ENCODE measurements at regions not wholly inside any gene's neighbourhood (a gene's known extent, or its start where the extent isn't known, plus 50 kb on each side); places are given as distances from the start of the nearest gene placed in this dataset.
"Not testable (repeated sequence)": the region's sequence is repeated elsewhere in the genome, so short reads cannot be mapped to it uniquely, and the experiment has no call there.

DNA sequence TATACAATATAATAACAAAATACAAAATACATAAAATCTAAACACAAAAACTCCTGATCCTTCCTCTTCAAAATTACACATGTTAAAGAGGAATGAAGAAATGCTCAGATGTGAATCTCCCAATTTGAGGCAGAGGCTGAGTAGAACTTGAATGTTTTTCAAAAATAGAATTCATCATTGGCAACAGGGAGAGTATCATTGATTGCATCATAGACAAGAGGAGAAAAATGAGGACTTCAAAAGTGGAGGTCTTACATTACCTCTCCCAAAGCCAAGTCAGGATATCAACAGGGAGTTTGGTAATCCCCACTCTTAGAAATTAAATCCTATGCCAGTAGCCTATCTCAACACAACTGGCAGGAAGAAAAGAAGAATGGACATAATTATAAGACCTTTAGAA lies 2023.9 kb upstream of the CELF4 start:
- no peaks in the 10 kb centered on the region for H3K27me3 ChIP-seq
- no peaks in the 10 kb centered on the region for H3K9me3 ChIP-seq
- DNase-seq, result no peak
- no peak overlapping the region for H3K4me3 ChIP-seq
- no peak for TF ChIP-seq POLR2A (IDR thresholded peaks at IDR 0.05)
- TF ChIP-seq, protein P1, sequence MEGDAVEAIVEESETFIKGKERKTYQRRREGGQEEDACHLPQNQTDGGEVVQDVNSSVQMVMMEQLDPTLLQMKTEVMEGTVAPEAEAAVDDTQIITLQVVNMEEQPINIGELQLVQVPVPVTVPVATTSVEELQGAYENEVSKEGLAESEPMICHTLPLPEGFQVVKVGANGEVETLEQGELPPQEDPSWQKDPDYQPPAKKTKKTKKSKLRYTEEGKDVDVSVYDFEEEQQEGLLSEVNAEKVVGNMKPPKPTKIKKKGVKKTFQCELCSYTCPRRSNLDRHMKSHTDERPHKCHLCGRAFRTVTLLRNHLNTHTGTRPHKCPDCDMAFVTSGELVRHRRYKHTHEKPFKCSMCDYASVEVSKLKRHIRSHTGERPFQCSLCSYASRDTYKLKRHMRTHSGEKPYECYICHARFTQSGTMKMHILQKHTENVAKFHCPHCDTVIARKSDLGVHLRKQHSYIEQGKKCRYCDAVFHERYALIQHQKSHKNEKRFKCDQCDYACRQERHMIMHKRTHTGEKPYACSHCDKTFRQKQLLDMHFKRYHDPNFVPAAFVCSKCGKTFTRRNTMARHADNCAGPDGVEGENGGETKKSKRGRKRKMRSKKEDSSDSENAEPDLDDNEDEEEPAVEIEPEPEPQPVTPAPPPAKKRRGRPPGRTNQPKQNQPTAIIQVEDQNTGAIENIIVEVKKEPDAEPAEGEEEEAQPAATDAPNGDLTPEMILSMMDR (IDR thresholded peaks at IDR 0.05), result no peak
- H3K4me1 ChIP-seq, result no peaks in the 10 kb centered on the region
- no peaks in the 10 kb centered on the region for H3K36me3 ChIP-seq
- H3K27ac ChIP-seq, result no peak overlapping the region

DNA sequence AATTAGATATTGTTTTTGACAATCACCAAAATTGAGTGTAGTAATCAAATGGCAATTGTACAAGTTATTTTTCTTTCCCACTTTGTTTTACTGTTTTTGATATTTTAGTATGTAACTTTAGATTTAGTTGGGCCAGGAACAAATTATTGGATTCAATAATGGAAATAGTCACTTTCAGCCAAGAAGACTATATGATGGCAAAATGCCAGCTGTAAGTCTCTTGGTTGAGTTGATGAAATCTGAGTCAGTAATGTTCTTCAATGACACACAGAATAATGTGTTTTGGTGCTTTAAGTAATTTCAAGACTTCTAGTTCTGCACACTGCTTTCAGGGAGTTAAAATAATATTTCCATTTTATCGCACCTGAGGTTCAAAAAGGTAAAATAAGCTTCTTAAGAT lies 2022.0 kb upstream of the CELF4 start:
- no peak overlapping the region for H3K4me3 ChIP-seq
- H3K4me1 ChIP-seq, result no peaks in the 10 kb centered on the region
- H3K27ac ChIP-seq, result no peak overlapping the region
- H3K36me3 ChIP-seq, result no peaks in the 10 kb centered on the region
- TF ChIP-seq, protein P1 (IDR thresholded peaks at IDR 0.05), result no peak
- TF ChIP-seq POLR2A (IDR thresholded peaks at IDR 0.05), result no peak
- DNase-seq, result no peak
- H3K27me3 ChIP-seq, result no peaks in the 10 kb centered on the region
- H3K9me3 ChIP-seq, result no peaks in the 10 kb centered on the region

DNA sequence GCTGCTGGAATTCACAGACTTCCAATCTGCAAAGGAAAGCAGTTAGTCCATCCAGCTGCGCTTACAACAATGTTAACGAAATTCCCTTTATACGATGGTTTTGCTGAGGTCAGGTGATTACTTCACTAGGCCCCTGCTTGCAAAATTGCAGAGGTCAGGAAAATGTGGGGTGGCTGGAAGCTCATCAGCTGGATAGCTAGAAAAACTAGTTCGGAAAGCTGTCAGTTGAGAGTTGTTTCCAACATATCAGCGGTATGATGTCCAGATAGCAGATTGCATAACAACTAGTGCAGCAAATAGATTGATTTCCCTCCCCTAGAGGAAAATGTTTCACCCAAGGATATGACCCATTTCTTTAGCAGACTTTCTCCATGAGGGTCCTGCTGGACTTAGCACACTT lies 2021.1 kb upstream of the CELF4 start:
- H3K9me3 ChIP-seq, result no peaks in the 10 kb centered on the region
- H3K27me3 ChIP-seq, result no peaks in the 10 kb centered on the region
- no peaks in the 10 kb centered on the region for H3K4me1 ChIP-seq
- H3K27ac ChIP-seq, result no peak overlapping the region
- DNase-seq, result no peak
- no peak for TF ChIP-seq POLR2A (IDR thresholded peaks at IDR 0.05)
- TF ChIP-seq, protein P1 (IDR thresholded peaks at IDR 0.05), result no peak
- H3K36me3 ChIP-seq, result no peaks in the 10 kb centered on the region
- no peak overlapping the region for H3K4me3 ChIP-seq

DNA sequence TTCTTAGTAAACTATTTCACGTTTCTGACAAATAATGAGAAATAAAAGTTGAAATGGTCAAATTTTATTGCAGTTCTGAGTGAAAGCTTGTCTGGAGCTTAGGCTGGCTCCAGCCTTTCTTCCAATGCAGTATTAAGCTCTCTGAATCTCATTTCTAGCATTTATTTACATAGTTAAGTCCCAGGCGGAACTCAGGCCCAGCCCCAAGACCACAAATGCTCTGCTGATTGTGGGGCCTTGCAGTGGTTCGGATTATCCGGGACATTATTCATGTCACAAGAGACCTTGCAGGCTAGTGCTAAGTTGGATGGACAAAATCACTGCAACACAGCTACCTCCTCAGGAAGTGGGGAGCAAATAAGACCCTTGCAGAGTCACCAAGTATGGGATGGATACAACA lies 2009.3 kb upstream of the CELF4 start:
- Histone ChIP-seq H3K4me1 (no peaks in the 10 kb centered on the region), H3K36me3 (no peaks in the 10 kb centered on the region), H3K9me3 (no peaks in the 10 kb centered on the region), H3K27ac (no peak overlapping the region), H3K27me3 (no peaks in the 10 kb centered on the region), H3K4me3 (no peak overlapping the region)
- TF ChIP-seq POLR2A (IDR thresholded peaks at IDR 0.05), result no peak
- TF ChIP-seq, protein P1 (IDR thresholded peaks at IDR 0.05), result no peak
- no peak for DNase-seq

DNA sequence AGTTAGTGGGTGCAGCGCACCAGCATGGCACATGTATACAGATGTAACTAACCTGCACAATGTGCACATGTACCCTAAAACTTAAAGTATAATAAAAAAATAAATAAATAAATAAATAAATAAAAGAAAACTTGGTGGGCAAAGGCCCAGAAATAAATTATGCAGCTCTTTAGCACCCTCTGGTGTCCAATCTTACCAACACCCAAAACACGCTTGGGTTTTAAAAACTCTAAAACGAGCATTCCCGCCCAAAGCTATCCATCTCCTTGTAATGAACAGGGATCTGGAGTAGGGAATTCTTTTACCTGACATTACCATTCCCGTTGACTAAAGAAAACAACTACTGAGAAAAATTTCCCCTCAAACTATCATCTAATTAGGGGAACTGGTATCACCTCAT lies 2005.9 kb upstream of the CELF4 start:
- TF ChIP-seq, protein P1 (IDR thresholded peaks at IDR 0.05), result peak in 4 of 6 experiments; percentile 20 to 38 (median 28)
- no peak for TF ChIP-seq POLR2A (IDR thresholded peaks at IDR 0.05)
- H3K36me3 ChIP-seq, result no peaks in the 10 kb centered on the region
- H3K4me1 ChIP-seq, result no peaks in the 10 kb centered on the region
- H3K9me3 ChIP-seq, result no peaks in the 10 kb centered on the region
- H3K27ac ChIP-seq, result no peak overlapping the region
- H3K4me3 ChIP-seq, result no peak overlapping the region
- DNase-seq, result no peak
- H3K27me3 ChIP-seq, result no peaks in the 10 kb centered on the region

DNA sequence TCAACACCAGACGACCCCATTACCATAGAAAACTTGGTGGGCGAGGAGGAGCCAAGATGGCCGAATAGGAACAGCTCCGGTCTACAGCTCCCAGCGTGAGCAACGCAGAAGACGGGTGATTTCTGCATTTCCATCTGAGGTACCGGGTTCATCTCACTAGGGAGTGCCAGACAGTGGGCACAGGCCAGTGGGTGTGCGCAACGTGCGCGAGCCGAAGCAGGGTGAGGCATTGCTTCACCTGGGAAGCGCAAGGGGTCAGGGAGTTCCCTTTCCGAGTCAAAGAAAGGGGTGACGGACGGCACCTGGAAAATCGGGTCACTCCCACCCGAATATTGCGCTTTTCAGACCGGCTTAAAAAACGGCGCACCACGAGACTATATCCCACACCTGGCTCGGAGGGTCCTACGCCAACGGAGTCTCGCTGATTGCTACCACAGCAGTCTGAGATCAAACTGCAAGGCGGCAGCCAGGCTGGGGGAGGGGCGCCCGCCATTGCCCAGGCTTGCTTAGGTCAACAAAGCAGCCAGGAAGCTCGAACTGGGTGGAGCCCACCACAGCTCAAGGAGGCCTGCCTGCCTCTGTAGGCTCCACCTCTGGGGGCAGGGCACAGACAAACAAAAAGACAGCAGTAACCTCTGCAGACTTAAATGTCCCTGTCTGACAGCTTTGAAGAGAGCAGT lies 2000.1 kb upstream of the CELF4 start:
- not testable (repeated sequence) for H3K27me3 ChIP-seq, H3K9me3 ChIP-seq, H3K27ac ChIP-seq, H3K4me1 ChIP-seq, H3K36me3 ChIP-seq, H3K4me3 ChIP-seq, DNase-seq

Measured in Peyer's patch (tissue), 4 donors.